ENCODE measurements at regions not wholly inside any gene's neighbourhood (a gene's known extent, or its start where the extent isn't known, plus 50 kb on each side); places are given as distances from the start of the nearest gene placed in this dataset.

DNA sequence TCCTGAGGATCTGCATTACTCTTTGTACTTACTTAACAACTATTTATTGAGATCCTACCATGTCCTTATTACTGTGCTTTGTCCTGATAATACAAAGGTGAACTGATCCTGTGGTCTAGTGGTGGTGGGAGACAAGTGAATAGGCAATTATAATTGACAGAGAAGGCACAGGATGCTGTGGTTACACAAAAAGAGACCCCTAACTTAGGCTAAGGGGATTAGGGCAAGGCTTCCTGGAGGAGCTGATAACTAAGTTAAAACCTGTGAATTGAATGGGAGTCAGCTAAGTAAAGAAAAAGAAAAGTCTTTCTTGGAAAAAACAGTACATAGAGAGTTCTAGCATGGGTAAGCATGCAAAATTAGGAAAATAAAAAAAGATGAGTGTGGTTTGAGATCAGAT is 164.4 kb downstream of the LARP7 start:
- Histone ChIP-seq H4K91ac (ENCODE audit: low read length) (no peak overlapping the region), H3K18ac (ENCODE audit: low read depth in 1 of 2, low read length in 2 of 2) (no peak overlapping the region), H2BK120ac (ENCODE audit: low read depth, low read length) (no peak overlapping the region), H3K23ac (ENCODE audit: low read length in 2 of 2) (no peak overlapping the region), H2BK12ac (ENCODE audit: low read length in 2 of 2) (no peak overlapping the region), H3K27me3 (ENCODE audit: control insufficient read depth in 1 of 2, insufficient read depth in 1 of 2, low read length in 2 of 2) (peaks cover 0 to 4% of the 10 kb centered on the region in 2 experiments), H3K4me1 (ENCODE audit: control insufficient read depth, insufficient read depth, low read depth, low read length) (no peaks in the 10 kb centered on the region), H2BK15ac (ENCODE audit: low read depth, poor library complexity, severe bottlenecking) (no peak overlapping the region), H3K9ac (ENCODE audit: low read length) (no peak overlapping the region), H3K9me3 (ENCODE audit: control insufficient read depth, low read length) (no peaks in the 10 kb centered on the region), H2BK5ac (ENCODE audit: low read depth, low read length, poor library complexity, severe bottlenecking) (no peak overlapping the region), H3K4me3 (ENCODE audit: insufficient read depth in 1 of 2, low read depth in 1 of 2, low read length in 2 of 2) (no peak overlapping the region), H3K14ac (ENCODE audit: low read length in 2 of 2) (no peak overlapping the region), H3K4ac (ENCODE audit: low read depth in 1 of 2, low read length in 2 of 2) (no peak overlapping the region), H3K27ac (ENCODE audit: low read length, poor library complexity, severe bottlenecking) (no peak overlapping the region), H3K36me3 (ENCODE audit: control insufficient read depth in 1 of 2, insufficient read depth in 2 of 2, low read depth in 1 of 2, low read length in 2 of 2) (no peaks in the 10 kb centered on the region), H4K8ac (ENCODE audit: low read length) (no peak overlapping the region), H3K4me2 (ENCODE audit: low read length, poor library complexity, severe bottlenecking) (no peak overlapping the region), H2AFZ (ENCODE audit: low read depth, low read length) (no peak overlapping the region), H3K79me1 (replicated peaks; ENCODE audit: low read length, poor library complexity, severe bottlenecking) (no peaks in the 10 kb centered on the region), H2AK5ac (ENCODE audit: low read length, severe bottlenecking) (no peak overlapping the region)
- DNase-seq = no peak

DNA sequence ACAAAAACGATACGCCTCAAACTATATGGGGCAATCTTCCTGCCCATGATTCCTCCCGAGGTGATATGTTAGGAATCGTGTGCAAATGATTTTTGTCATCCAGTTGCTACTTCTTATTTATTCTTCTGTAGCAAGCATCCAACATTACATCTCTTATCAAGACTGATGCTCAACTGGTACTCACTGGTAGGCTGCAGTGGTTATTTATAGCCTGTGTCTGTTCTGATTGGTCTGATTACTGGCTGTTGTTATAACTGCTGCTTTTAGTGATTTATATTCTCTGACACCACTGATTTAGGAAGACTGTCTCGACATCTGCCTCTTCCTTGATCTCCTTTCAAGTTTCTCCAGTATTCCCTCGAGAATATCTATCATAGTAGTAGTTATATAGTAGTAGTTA is 165.8 kb downstream of the LARP7 start:
- no peak overlapping the region for H2BK120ac ChIP-seq (ENCODE audit: low read depth, low read length)
- H4K91ac ChIP-seq (ENCODE audit: low read length) = no peak overlapping the region
- WGBS = no CpG with 5 or more reads among the region's 6 CpGs
- no peaks in the 10 kb centered on the region for H3K4me1 ChIP-seq (ENCODE audit: control insufficient read depth, insufficient read depth, low read depth, low read length)
- no peak overlapping the region for H3K4ac ChIP-seq (ENCODE audit: low read depth in 1 of 2, low read length in 2 of 2)
- no peak overlapping the region for H3K4me2 ChIP-seq (ENCODE audit: low read length, poor library complexity, severe bottlenecking)
- no peak overlapping the region for H2AK5ac ChIP-seq (ENCODE audit: low read length, severe bottlenecking)
- H3K27ac ChIP-seq (ENCODE audit: low read length, poor library complexity, severe bottlenecking) = no peak overlapping the region
- H3K18ac ChIP-seq (ENCODE audit: low read depth in 1 of 2, low read length in 2 of 2) = no peak overlapping the region
- H2BK5ac ChIP-seq (ENCODE audit: low read depth, low read length, poor library complexity, severe bottlenecking) = no peak overlapping the region
- no peak overlapping the region for H3K14ac ChIP-seq (ENCODE audit: low read length in 2 of 2)
- no peak overlapping the region for H4K8ac ChIP-seq (ENCODE audit: low read length)
- no peaks in the 10 kb centered on the region for H3K9me3 ChIP-seq (ENCODE audit: control insufficient read depth, low read length)
- H3K23ac ChIP-seq (ENCODE audit: low read length in 2 of 2) = no peak overlapping the region
- H3K4me3 ChIP-seq (ENCODE audit: insufficient read depth in 1 of 2, low read depth in 1 of 2, low read length in 2 of 2) = no peak overlapping the region
- H3K27me3 ChIP-seq (ENCODE audit: control insufficient read depth in 1 of 2, insufficient read depth in 1 of 2, low read length in 2 of 2) = peaks cover 0 to 4% of the 10 kb centered on the region in 2 experiments
- H2BK15ac ChIP-seq (ENCODE audit: low read depth, poor library complexity, severe bottlenecking) = no peak overlapping the region
- no peak overlapping the region for H3K9ac ChIP-seq (ENCODE audit: low read length)
- H2AFZ ChIP-seq (ENCODE audit: low read depth, low read length) = no peak overlapping the region
- no peaks in the 10 kb centered on the region for H3K36me3 ChIP-seq (ENCODE audit: control insufficient read depth in 1 of 2, insufficient read depth in 2 of 2, low read depth in 1 of 2, low read length in 2 of 2)
- H3K79me1 ChIP-seq (replicated peaks; ENCODE audit: low read length, poor library complexity, severe bottlenecking) = no peaks in the 10 kb centered on the region
- DNase-seq = no peak
- H2BK12ac ChIP-seq (ENCODE audit: low read length in 2 of 2) = no peak overlapping the region

DNA sequence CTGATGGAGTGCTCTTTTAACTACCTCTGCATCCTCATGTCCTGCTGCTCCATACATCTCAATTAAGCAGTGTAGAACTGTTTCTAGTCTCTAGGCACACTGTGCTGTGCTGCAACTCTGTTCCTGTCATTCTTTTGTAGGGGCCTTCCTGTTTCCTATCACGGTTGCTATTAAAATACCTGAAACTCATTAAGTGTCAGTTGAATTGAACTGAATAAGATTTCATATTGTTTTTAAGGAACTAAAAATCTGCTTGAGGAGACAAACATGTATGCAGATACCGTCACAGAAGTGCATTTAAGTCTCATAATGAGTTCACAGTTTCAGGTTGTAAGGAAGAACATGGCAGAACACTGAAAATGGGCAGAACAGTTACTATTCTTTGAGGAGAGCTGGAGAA is 170.1 kb downstream of the LARP7 start:
- Histone ChIP-seq H2BK15ac (ENCODE audit: low read depth, poor library complexity, severe bottlenecking) (no peak overlapping the region), H3K4me2 (ENCODE audit: low read length, poor library complexity, severe bottlenecking) (no peak overlapping the region), H4K8ac (ENCODE audit: low read length) (no peak overlapping the region), H3K36me3 (ENCODE audit: control insufficient read depth in 1 of 2, insufficient read depth in 2 of 2, low read depth in 1 of 2, low read length in 2 of 2) (no peaks in the 10 kb centered on the region), H3K79me1 (replicated peaks; ENCODE audit: low read length, poor library complexity, severe bottlenecking) (no peaks in the 10 kb centered on the region), H3K23ac (ENCODE audit: low read length in 2 of 2) (no peak overlapping the region), H2AFZ (ENCODE audit: low read depth, low read length) (no peak overlapping the region), H3K9ac (ENCODE audit: low read length) (no peak overlapping the region), H3K18ac (ENCODE audit: low read depth in 1 of 2, low read length in 2 of 2) (no peak overlapping the region), H2BK12ac (ENCODE audit: low read length in 2 of 2) (no peak overlapping the region), H3K27me3 (ENCODE audit: control insufficient read depth in 1 of 2, insufficient read depth in 1 of 2, low read length in 2 of 2) (no peaks in the 10 kb centered on the region), H4K91ac (ENCODE audit: low read length) (no peak overlapping the region), H3K14ac (ENCODE audit: low read length in 2 of 2) (no peak overlapping the region), H2AK5ac (ENCODE audit: low read length, severe bottlenecking) (no peak overlapping the region), H3K27ac (ENCODE audit: low read length, poor library complexity, severe bottlenecking) (no peak overlapping the region), H3K9me3 (ENCODE audit: control insufficient read depth, low read length) (no peaks in the 10 kb centered on the region), H3K4me3 (ENCODE audit: insufficient read depth in 1 of 2, low read depth in 1 of 2, low read length in 2 of 2) (no peak overlapping the region), H3K4me1 (ENCODE audit: control insufficient read depth, insufficient read depth, low read depth, low read length) (no peaks in the 10 kb centered on the region), H2BK120ac (ENCODE audit: low read depth, low read length) (no peak overlapping the region), H2BK5ac (ENCODE audit: low read depth, low read length, poor library complexity, severe bottlenecking) (no peak overlapping the region), H3K4ac (ENCODE audit: low read depth in 1 of 2, low read length in 2 of 2) (no peak overlapping the region)
- WGBS = 93% methylated on average over 2 of the region's 2 CpGs
- no peak for DNase-seq

DNA sequence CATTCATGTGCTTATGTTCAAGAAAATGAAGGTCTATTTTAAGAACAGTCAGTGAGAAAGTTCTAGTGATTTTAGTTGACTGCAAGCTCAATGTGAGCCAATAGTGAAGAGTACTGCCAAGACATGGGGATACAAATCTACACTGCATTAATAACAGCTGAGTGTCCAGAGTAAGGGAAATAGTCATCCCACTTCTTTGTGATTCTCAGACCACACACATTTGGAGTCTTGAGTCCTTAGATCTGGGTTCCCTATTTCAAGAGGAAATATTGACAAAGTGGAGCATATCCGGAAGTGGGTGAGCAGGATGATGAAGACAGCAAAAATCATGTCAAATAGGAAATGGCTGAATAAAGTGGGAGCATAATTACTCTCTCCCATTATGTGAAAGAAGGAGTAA is 171.1 kb downstream of the LARP7 start:
- no peaks in the 10 kb centered on the region for H3K36me3 ChIP-seq (ENCODE audit: control insufficient read depth in 1 of 2, insufficient read depth in 2 of 2, low read depth in 1 of 2, low read length in 2 of 2)
- WGBS = 82% methylated on average over 1 of the region's 1 CpG
- no peak overlapping the region for H3K18ac ChIP-seq (ENCODE audit: low read depth in 1 of 2, low read length in 2 of 2)
- H4K8ac ChIP-seq (ENCODE audit: low read length) = no peak overlapping the region
- no peak overlapping the region for H4K91ac ChIP-seq (ENCODE audit: low read length)
- H3K4me1 ChIP-seq (ENCODE audit: control insufficient read depth, insufficient read depth, low read depth, low read length) = no peaks in the 10 kb centered on the region
- no peak overlapping the region for H3K14ac ChIP-seq (ENCODE audit: low read length in 2 of 2)
- H2AFZ ChIP-seq (ENCODE audit: low read depth, low read length) = no peak overlapping the region
- no peak overlapping the region for H2AK5ac ChIP-seq (ENCODE audit: low read length, severe bottlenecking)
- H2BK5ac ChIP-seq (ENCODE audit: low read depth, low read length, poor library complexity, severe bottlenecking) = no peak overlapping the region
- no peak for DNase-seq
- no peak overlapping the region for H2BK12ac ChIP-seq (ENCODE audit: low read length in 2 of 2)
- H3K4me3 ChIP-seq (ENCODE audit: insufficient read depth in 1 of 2, low read depth in 1 of 2, low read length in 2 of 2) = no peak overlapping the region
- H2BK15ac ChIP-seq (ENCODE audit: low read depth, poor library complexity, severe bottlenecking) = no peak overlapping the region
- no peaks in the 10 kb centered on the region for H3K9me3 ChIP-seq (ENCODE audit: control insufficient read depth, low read length)
- no peak overlapping the region for H2BK120ac ChIP-seq (ENCODE audit: low read depth, low read length)
- H3K23ac ChIP-seq (ENCODE audit: low read length in 2 of 2) = no peak overlapping the region
- no peaks in the 10 kb centered on the region for H3K79me1 ChIP-seq (replicated peaks; ENCODE audit: low read length, poor library complexity, severe bottlenecking)
- H3K4me2 ChIP-seq (ENCODE audit: low read length, poor library complexity, severe bottlenecking) = no peak overlapping the region
- no peak overlapping the region for H3K9ac ChIP-seq (ENCODE audit: low read length)
- no peak overlapping the region for H3K27ac ChIP-seq (ENCODE audit: low read length, poor library complexity, severe bottlenecking)
- no peak overlapping the region for H3K4ac ChIP-seq (ENCODE audit: low read depth in 1 of 2, low read length in 2 of 2)
- no peaks in the 10 kb centered on the region for H3K27me3 ChIP-seq (ENCODE audit: control insufficient read depth in 1 of 2, insufficient read depth in 1 of 2, low read length in 2 of 2)
